H9 (cell line): ENCODE measurements at regions not wholly inside any gene's neighbourhood (a gene's known extent, or its start where the extent isn't known, plus 50 kb on each side); places are given as distances from the start of the nearest gene placed in this dataset.

Source experiments
- DNase-seq: peaks from one replicate; pipeline ENCODE4 v3.0.0-alpha.2; 2017
- H2AFZ ChIP-seq: one replicate; pipeline ENCODE4 v1.6.1; 2013; ENCODE audit warnings: mild to moderate bottlenecking, low read length, control low read depth, moderate library complexity
- H2AK5ac ChIP-seq: 2 replicates; pipeline ENCODE4 v1.6.1; 2013; ENCODE audit warnings: low read length, control low read depth, mixed read lengths; ENCODE audit not compliant: insufficient read length
- H2BK120ac ChIP-seq: one replicate; pipeline ENCODE4 v1.6.1; 2013; ENCODE audit warnings: low read depth, mild to moderate bottlenecking, low read length, control low read depth, inconsistent platforms; ENCODE audit not compliant: poor library complexity, severe bottlenecking
- H2BK12ac ChIP-seq: 2 replicates; pipeline ENCODE4 v1.6.1; 2013; ENCODE audit warnings: low read length, control low read depth, mixed read lengths, low read depth; ENCODE audit not compliant: insufficient read length
- H2BK15ac ChIP-seq: 2 replicates; pipeline ENCODE4 v1.6.1; 2013; ENCODE audit warnings: low read depth, low read length, control low read depth
- H2BK20ac ChIP-seq: one replicate; pipeline ENCODE4 v1.6.1; 2013; ENCODE audit warnings: low read depth, mild to moderate bottlenecking, low read length, control low read depth, inconsistent platforms; ENCODE audit not compliant: poor library complexity, severe bottlenecking
- H2BK5ac ChIP-seq: 2 replicates; pipeline ENCODE4 v1.6.1; 2013; ENCODE audit warnings: low read length, control low read depth, mixed read lengths; ENCODE audit not compliant: insufficient read length
- H3K14ac ChIP-seq: 2 replicates; pipeline ENCODE4 v1.6.1; 2013; ENCODE audit warnings: low read length, control low read depth; ENCODE audit not compliant: insufficient read depth
- H3K18ac ChIP-seq: 2 replicates; pipeline ENCODE4 v1.6.1; 2013; ENCODE audit warnings: low read depth, mild to moderate bottlenecking, mixed read lengths, low read length, control low read depth; ENCODE audit not compliant: insufficient read length
- H3K23ac ChIP-seq: 2 replicates; pipeline ENCODE4 v1.6.1; 2013; ENCODE audit warnings: low read length, control low read depth, mixed read lengths, low read depth; ENCODE audit not compliant: insufficient read length
- H3K23me2 ChIP-seq: 2 replicates; pipeline ENCODE4 v1.6.1; 2013; ENCODE audit warnings: low read depth, mild to moderate bottlenecking, mixed read lengths, low read length, control low read depth; ENCODE audit not compliant: insufficient read length, poor library complexity, severe bottlenecking
- H3K27ac ChIP-seq: 2 replicates; pipeline ENCODE4 v1.5.1; 2013; ENCODE audit warnings: low read length, control low read depth, mixed read lengths, low read depth; ENCODE audit not compliant: insufficient read length
- H3K27me3 ChIP-seq: 2 replicates; pipeline ENCODE4 v1.6.1; 2013; ENCODE audit warnings: low read length, control low read depth, inconsistent platforms; ENCODE audit not compliant: insufficient read depth
- H3K4ac ChIP-seq: 2 replicates; pipeline ENCODE4 v1.6.1; 2013; ENCODE audit warnings: low read depth, mild to moderate bottlenecking, control low read depth, inconsistent platforms, low read length, moderate library complexity
- H3K4me1 ChIP-seq: 2 replicates; pipeline ENCODE4 v1.6.1; 2013; ENCODE audit warnings: low read length, control low read depth, inconsistent platforms; ENCODE audit not compliant: insufficient read depth
- H3K4me2 ChIP-seq: 2 replicates; pipeline ENCODE4 v1.6.1; 2013; ENCODE audit warnings: low read length, control low read depth, mixed read lengths; ENCODE audit not compliant: insufficient read length, insufficient read depth
- H3K56ac ChIP-seq: 2 replicates; pipeline ENCODE4 v1.6.1; 2013; ENCODE audit warnings: low read depth, mild to moderate bottlenecking, mixed read lengths, low read length, control low read depth; ENCODE audit not compliant: insufficient read length
- H3K79me1 ChIP-seq: 2 replicates; pipeline ENCODE4 v1.6.1; 2013; ENCODE audit warnings: low read depth, mild to moderate bottlenecking, moderate library complexity, low read length, control low read depth, inconsistent platforms; ENCODE audit not compliant: insufficient read depth, poor library complexity, severe bottlenecking
- H3K79me2 ChIP-seq: 2 replicates; pipeline ENCODE4 v1.6.1; 2013; ENCODE audit warnings: low read length, control low read depth, inconsistent platforms; ENCODE audit not compliant: insufficient read depth
- H3K9ac ChIP-seq: 2 replicates; pipeline ENCODE4 v1.6.1; 2013; ENCODE audit warnings: low read length, control low read depth, mixed read lengths; ENCODE audit not compliant: insufficient read length; ENCODE audit errors: extremely low read depth
- H3K9me3 ChIP-seq: one replicate; pipeline ENCODE4 v1.6.1; 2013; ENCODE audit warnings: low read depth, low read length, inconsistent platforms; ENCODE audit not compliant: control insufficient read depth
- H3T11ph ChIP-seq: one replicate; pipeline ENCODE4 v1.6.1; 2013; ENCODE audit warnings: mild to moderate bottlenecking, low read length, control low read depth, inconsistent platforms
- H4K20me1 ChIP-seq: one replicate; pipeline ENCODE4 v1.6.1; 2013; ENCODE audit not compliant: control insufficient read depth, insufficient read length, insufficient read depth
- H4K5ac ChIP-seq: 2 replicates; pipeline ENCODE4 v1.6.1; 2013; ENCODE audit warnings: low read depth, mild to moderate bottlenecking, mixed read lengths, low read length, control low read depth; ENCODE audit not compliant: insufficient read length
- H4K8ac ChIP-seq: replicated peaks from 2 replicates; pipeline ENCODE4 v1.6.1; 2013; ENCODE audit warnings: low read length, control low read depth, mixed read lengths, low read depth; ENCODE audit not compliant: insufficient read length
- H4K91ac ChIP-seq: 2 replicates; pipeline ENCODE4 v1.6.1; 2013; ENCODE audit warnings: low read depth, mild to moderate bottlenecking, moderate library complexity, mixed read lengths, low read length, control low read depth; ENCODE audit not compliant: insufficient read length
- H3K27ac Mint-ChIP-seq, 3 experiments: 2 replicates in 2 of 3; 3 replicates in 1 of 3; pipeline ENCODE4 v1.8.0; 2020 to 2021; ENCODE audit warnings: mixed read lengths in 3 of 3, mild to moderate bottlenecking in 1 of 3, moderate library complexity in 1 of 3
- H3K27me3 Mint-ChIP-seq: 2 replicates; pipeline ENCODE4 v1.8.0; 2021; ENCODE audit warnings: low read depth, mild to moderate bottlenecking, moderate library complexity, mixed read lengths
- H3K36me3 Mint-ChIP-seq, 3 experiments: 2 replicates in 2 of 3; 3 replicates in 1 of 3; pipeline ENCODE4 v1.8.0; 2020 to 2021; ENCODE audit warnings: low read depth in 3 of 3, mixed read lengths in 3 of 3; ENCODE audit not compliant: insufficient read depth in 1 of 3
- H3K4me1 Mint-ChIP-seq, 2 experiments: 2 replicates each; pipeline ENCODE4 v1.8.0; 2020; ENCODE audit warnings: mixed read lengths in 2 of 2
- H3K4me3 Mint-ChIP-seq, 2 experiments: 2 replicates in 1 of 2; 3 replicates in 1 of 2; pipeline ENCODE4 v1.8.0; 2020 to 2021; ENCODE audit warnings: mild to moderate bottlenecking in 2 of 2, mixed read lengths in 2 of 2, moderate library complexity in 1 of 2
- H3K9me3 Mint-ChIP-seq, 2 experiments: 2 replicates in 1 of 2; 3 replicates in 1 of 2; pipeline ENCODE4 v1.8.0; 2020; ENCODE audit warnings: mild to moderate bottlenecking in 2 of 2, mixed read lengths in 2 of 2, moderate library complexity in 1 of 2
- WGBS: extraction: QIAGEN DNeasy Blood & Tissue Kit; methylation state at CpG from one replicate; pipeline ENCODE4 v1.1.7; 2013; ENCODE audit warnings: missing lambda C conversion rate, low lambda C conversion rate, mixed read lengths; ENCODE audit not compliant: insufficient read length; ENCODE audit errors: extremely low coverage; 5-methylcytosine and 5-hydroxymethylcytosine counted together
- TF ChIP-seq, protein P1 (sequence below): fragments of 200-600 bp; sonication (generic); conservative IDR thresholded peaks from 3 replicates; pipeline ENCODE4 v1.8.0; 2021; ENCODE audit warnings: antibody characterized with exemption, mild to moderate bottlenecking

DNA sequence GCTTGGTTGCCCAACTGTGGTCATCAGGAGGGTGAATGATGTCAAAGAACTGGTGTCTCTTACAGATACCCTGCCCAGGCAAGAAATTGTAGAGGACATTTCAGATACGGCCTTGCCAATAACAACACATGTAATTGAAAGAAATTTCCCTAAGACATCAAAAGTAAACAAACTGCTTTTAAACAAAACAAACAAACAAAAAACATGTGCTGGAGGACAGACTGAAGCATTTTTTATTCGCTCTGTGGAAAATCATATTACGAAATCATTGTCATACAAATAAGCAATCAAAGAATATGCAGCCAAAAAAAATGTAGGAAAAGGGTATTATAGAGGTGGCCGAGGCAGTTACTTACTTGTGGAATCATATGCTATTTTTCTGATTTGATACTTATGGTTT lies 52.1 kb upstream of the MYEOV start:
- no peak overlapping the region for H3K4me3 Mint-ChIP-seq
- H3K79me2 ChIP-seq, result no peaks in the 10 kb centered on the region
- no peak overlapping the region for H3T11ph ChIP-seq
- no peak overlapping the region for H3K4me2 ChIP-seq
- H2AK5ac ChIP-seq, result no peak overlapping the region
- H3K18ac ChIP-seq, result no peak overlapping the region
- H3K9me3 ChIP-seq, result no peaks in the 10 kb centered on the region
- H3K9me3 Mint-ChIP-seq, result peaks cover 0 to 2% of the 10 kb centered on the region in 2 experiments; a peak in 2 of 5 replicates
- no peak overlapping the region for H3K23ac ChIP-seq
- H3K27ac ChIP-seq, result no peak overlapping the region
- no peaks in the 10 kb centered on the region for H3K79me1 ChIP-seq
- no peaks in the 10 kb centered on the region for H3K27me3 ChIP-seq
- no peak for DNase-seq
- no peaks in the 10 kb centered on the region for H3K23me2 ChIP-seq
- no peak overlapping the region for H2BK20ac ChIP-seq
- no peak overlapping the region for H4K8ac ChIP-seq
- peaks cover 0 to 3% of the 10 kb centered on the region in 2 experiments; a peak in 1 of 4 replicates for H3K4me1 Mint-ChIP-seq
- H3K56ac ChIP-seq, result no peak overlapping the region
- H2BK120ac ChIP-seq, result no peak overlapping the region
- H2AFZ ChIP-seq, result no peak overlapping the region
- no peak overlapping the region for H2BK5ac ChIP-seq
- no peak overlapping the region for H3K4ac ChIP-seq
- no peaks in the 10 kb centered on the region for H4K20me1 ChIP-seq
- H3K36me3 Mint-ChIP-seq, result no peaks in the 10 kb centered on the region
- no CpG with 5 or more reads among the region's 4 CpGs for WGBS
- H3K27ac Mint-ChIP-seq, result no peak overlapping the region; a peak in 1 of 7 replicates
- no peak overlapping the region for H3K14ac ChIP-seq
- no peak overlapping the region for H2BK15ac ChIP-seq
- no peak overlapping the region for H4K5ac ChIP-seq
- H3K4me1 ChIP-seq, result no peaks in the 10 kb centered on the region
- peaks cover 20% of the 10 kb centered on the region for H3K27me3 Mint-ChIP-seq
- H4K91ac ChIP-seq, result no peak overlapping the region
- TF ChIP-seq, protein P1, sequence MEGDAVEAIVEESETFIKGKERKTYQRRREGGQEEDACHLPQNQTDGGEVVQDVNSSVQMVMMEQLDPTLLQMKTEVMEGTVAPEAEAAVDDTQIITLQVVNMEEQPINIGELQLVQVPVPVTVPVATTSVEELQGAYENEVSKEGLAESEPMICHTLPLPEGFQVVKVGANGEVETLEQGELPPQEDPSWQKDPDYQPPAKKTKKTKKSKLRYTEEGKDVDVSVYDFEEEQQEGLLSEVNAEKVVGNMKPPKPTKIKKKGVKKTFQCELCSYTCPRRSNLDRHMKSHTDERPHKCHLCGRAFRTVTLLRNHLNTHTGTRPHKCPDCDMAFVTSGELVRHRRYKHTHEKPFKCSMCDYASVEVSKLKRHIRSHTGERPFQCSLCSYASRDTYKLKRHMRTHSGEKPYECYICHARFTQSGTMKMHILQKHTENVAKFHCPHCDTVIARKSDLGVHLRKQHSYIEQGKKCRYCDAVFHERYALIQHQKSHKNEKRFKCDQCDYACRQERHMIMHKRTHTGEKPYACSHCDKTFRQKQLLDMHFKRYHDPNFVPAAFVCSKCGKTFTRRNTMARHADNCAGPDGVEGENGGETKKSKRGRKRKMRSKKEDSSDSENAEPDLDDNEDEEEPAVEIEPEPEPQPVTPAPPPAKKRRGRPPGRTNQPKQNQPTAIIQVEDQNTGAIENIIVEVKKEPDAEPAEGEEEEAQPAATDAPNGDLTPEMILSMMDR, result no peak
- no peak overlapping the region for H2BK12ac ChIP-seq
- no peak overlapping the region for H3K9ac ChIP-seq
